Sigmoid colon (tissue), 6 donors: ENCODE measurements at regions not wholly inside any gene's neighbourhood (a gene's known extent, or its start where the extent isn't known, plus 50 kb on each side); places are given as distances from the start of the nearest gene placed in this dataset.

ENCODE experiments used
- DNase-seq: peaks from one replicate; pipeline ENCODE4 v3.0.0-alpha.2; 2019
- H3K27ac ChIP-seq, 4 donors: fragments of 200-600 bp; sonication (generic); one replicate each; pipeline ENCODE4 v1.5.1; 2016 to 2019; ENCODE audit warnings: mild to moderate bottlenecking in 1 of 4
- H3K27me3 ChIP-seq, 3 donors: fragments of 200-600 bp; sonication (generic); one replicate each; pipeline ENCODE4 v1.5.1; 2019; ENCODE audit warnings: mild to moderate bottlenecking in 1 of 3
- H3K36me3 ChIP-seq, 4 donors: fragments of 200-600 bp; sonication (generic); one replicate each; pipeline ENCODE4 v1.5.1; 2016 to 2019
- H3K4me1 ChIP-seq, 4 donors: fragments of 200-600 bp; sonication (generic); one replicate each; pipeline ENCODE4 v1.5.1; 2017 to 2019
- H3K4me3 ChIP-seq, 4 donors: fragments of 200-600 bp; sonication (generic); one replicate each; pipeline ENCODE4 v1.5.1; 2017 to 2019; ENCODE audit warnings: mild to moderate bottlenecking in 2 of 4, moderate library complexity in 1 of 4
- H3K9me3 ChIP-seq, 4 donors: fragments of 200-600 bp in 3 of 4; sonication (generic) in 3 of 4; one replicate each; pipeline versions ENCODE4 v1.5.1 to v1.6.1; 2013 to 2019
- EP300 ChIP-seq, 4 donors: sonication (generic); formaldehyde crosslinking; IDR thresholded peaks; one replicate each; pipeline ENCODE4 v1.6.1; 2017; ENCODE audit warnings: antibody characterized with exemption in 4 of 4
- POLR2A ChIP-seq, 2 donors: fragments of 450-650 bp; IDR thresholded peaks; one replicate each; pipeline ENCODE4 v1.6.1; 2016; ENCODE audit warnings: antibody characterized with exemption in 2 of 2, mild to moderate bottlenecking in 2 of 2, moderate library complexity in 2 of 2
- POLR2AphosphoS5 ChIP-seq, 4 donors: sonication (generic); formaldehyde crosslinking; IDR thresholded peaks; one replicate each; pipeline ENCODE4 v1.6.1; 2017; ENCODE audit warnings: antibody characterized with exemption in 4 of 4
- WGBS, 2 donors: extraction: QIAGEN DNeasy Blood & Tissue Kit; methylation state at CpG; one replicate each; pipeline ENCODE4 v1.1.7; 2013; 5-methylcytosine and 5-hydroxymethylcytosine counted together
- intact Hi-C: fragments of 100-400 bp; cut with DNase I; formaldehyde crosslinking; loops from one replicate; pipeline ENCODE4 v1.15.1; 2023
- TF ChIP-seq, protein P1 (sequence below), 4 experiments: fragments of 450-650 bp in 3 of 4; fragments of 200-600 bp in 1 of 4; IDR thresholded peaks; one replicate each; pipeline ENCODE4 v1.5.1; 2016 to 2019; ENCODE audit warnings: antibody characterized with exemption in 4 of 4, mild to moderate bottlenecking in 3 of 4, moderate library complexity in 2 of 4
- donor health status: healthy with polysubstance abuse.
- donor health status: healthy.

- no peaks in the 10 kb centered on the region for H3K27me3 ChIP-seq
- intact Hi-C loops: no loop called here
- 93 to 94% methylated on average over 3 of the region's 3 CpGs for WGBS, 2 donors
- no peaks in the 10 kb centered on the region for H3K9me3 ChIP-seq
- TF ChIP-seq, protein P1, sequence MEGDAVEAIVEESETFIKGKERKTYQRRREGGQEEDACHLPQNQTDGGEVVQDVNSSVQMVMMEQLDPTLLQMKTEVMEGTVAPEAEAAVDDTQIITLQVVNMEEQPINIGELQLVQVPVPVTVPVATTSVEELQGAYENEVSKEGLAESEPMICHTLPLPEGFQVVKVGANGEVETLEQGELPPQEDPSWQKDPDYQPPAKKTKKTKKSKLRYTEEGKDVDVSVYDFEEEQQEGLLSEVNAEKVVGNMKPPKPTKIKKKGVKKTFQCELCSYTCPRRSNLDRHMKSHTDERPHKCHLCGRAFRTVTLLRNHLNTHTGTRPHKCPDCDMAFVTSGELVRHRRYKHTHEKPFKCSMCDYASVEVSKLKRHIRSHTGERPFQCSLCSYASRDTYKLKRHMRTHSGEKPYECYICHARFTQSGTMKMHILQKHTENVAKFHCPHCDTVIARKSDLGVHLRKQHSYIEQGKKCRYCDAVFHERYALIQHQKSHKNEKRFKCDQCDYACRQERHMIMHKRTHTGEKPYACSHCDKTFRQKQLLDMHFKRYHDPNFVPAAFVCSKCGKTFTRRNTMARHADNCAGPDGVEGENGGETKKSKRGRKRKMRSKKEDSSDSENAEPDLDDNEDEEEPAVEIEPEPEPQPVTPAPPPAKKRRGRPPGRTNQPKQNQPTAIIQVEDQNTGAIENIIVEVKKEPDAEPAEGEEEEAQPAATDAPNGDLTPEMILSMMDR (IDR thresholded peaks at IDR 0.05): no peak
- TF ChIP-seq POLR2A (IDR thresholded peaks at IDR 0.05) (no peak), POLR2AphosphoS5 (IDR thresholded peaks at IDR 0.05) (no peak), EP300 (IDR thresholded peaks at IDR 0.05) (no peak)
- no peak overlapping the region for H3K4me3 ChIP-seq
- DNase-seq: no peak
- H3K36me3 ChIP-seq: no peaks in the 10 kb centered on the region
- peaks cover 0 to 34% (median 22%) of the 10 kb centered on the region in 4 donors for H3K4me1 ChIP-seq
- no peak overlapping the region for H3K27ac ChIP-seq
These were observed 154.4 kb upstream of the EPB41L4A start for GRCh38 chr5:112573441-112573840.

DNA sequence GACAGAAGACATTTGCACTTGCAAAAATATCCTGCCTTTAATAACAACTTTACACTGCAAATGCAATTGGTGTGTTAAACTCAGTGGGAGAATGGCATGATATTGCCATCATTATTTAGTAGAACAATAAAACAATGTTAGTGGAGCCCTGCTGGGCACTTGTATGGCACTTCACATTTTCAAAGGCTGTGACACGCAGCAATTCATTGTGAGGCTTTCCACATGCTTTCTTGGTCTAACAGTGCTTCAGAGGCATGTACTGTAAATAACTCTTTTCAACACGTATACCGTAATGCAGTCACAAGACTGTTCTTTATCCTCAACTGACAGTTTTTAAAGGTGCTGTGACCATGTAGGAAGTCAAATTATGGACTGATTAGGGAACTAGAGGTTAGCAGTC lies 155.5 kb upstream of the EPB41L4A start:
- TF ChIP-seq POLR2A (IDR thresholded peaks at IDR 0.05): no peak
- TF ChIP-seq EP300 (IDR thresholded peaks at IDR 0.05): peak in 1 of 4 donors; percentile 53
- TF ChIP-seq, protein P1 (IDR thresholded peaks at IDR 0.05): no peak
- peak; percentile 32 to 81 (median 73) for TF ChIP-seq POLR2AphosphoS5 (IDR thresholded peaks at IDR 0.05)
- H3K9me3 ChIP-seq: no peaks in the 10 kb centered on the region
- DNase-seq: no peak
- no peaks in the 10 kb centered on the region for H3K36me3 ChIP-seq
- intact Hi-C loops: no loop called here
- peak overlapping the region in 2 of 4 donors; percentile 69 to 70 for H3K27ac ChIP-seq
- no peak overlapping the region for H3K4me3 ChIP-seq
- no peaks in the 10 kb centered on the region for H3K27me3 ChIP-seq
- 46 to 77% methylated on average over 3 of the region's 3 CpGs for WGBS, 2 donors
- H3K4me1 ChIP-seq: peaks cover 0 to 34% (median 22%) of the 10 kb centered on the region in 4 donors

DNA sequence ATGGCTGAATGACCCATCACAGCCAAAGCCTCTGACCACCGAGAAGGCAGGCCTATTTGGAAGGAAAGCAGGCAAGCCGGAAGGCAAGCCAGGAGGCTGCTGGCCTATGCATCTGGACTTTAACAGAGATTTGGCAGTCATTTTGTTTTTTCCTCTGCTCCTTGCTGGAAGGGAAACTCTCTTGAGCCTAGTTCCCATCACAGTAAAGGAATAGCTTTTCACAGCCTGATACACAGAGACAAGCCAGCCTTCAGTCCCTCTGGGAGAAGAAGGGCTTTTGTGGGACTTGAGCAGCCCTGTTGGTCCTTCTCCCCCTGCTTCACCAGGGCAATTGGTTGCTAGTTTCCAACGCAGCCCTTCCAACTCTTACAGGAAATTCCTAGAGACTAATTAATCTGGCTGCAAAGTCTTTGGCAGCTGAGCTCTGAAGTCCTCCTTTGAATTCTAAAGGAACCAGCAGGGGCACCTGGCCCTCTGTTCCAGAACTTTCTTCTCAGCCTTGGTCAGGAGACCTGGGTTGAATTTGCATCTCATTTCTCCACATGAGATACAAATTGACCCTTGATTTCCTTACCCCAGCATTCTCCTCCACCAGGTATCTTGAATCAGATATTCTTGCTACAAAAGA lies 157.3 kb upstream of the EPB41L4A start:
- Histone ChIP-seq H3K4me3 (no peak overlapping the region), H3K4me1 (peaks cover 0 to 34% (median 22%) of the 10 kb centered on the region in 4 donors), H3K36me3 (no peaks in the 10 kb centered on the region), H3K9me3 (no peaks in the 10 kb centered on the region), H3K27me3 (no peaks in the 10 kb centered on the region), H3K27ac (peak overlapping the region in 3 of 4 donors; percentile 60 to 70 (median 69))
- DNase-seq: no peak
- intact Hi-C loops: no loop called here
- TF ChIP-seq POLR2A (IDR thresholded peaks at IDR 0.05) (no peak), EP300 (IDR thresholded peaks at IDR 0.05) (peak in 2 of 4 donors; percentile 16 to 31), POLR2AphosphoS5 (IDR thresholded peaks at IDR 0.05) (peak; percentile 43 to 83 (median 78))
- TF ChIP-seq, protein P1 (IDR thresholded peaks at IDR 0.05): no peak
- 65 to 74% methylated on average over 3 of the region's 3 CpGs for WGBS, 2 donors

DNA sequence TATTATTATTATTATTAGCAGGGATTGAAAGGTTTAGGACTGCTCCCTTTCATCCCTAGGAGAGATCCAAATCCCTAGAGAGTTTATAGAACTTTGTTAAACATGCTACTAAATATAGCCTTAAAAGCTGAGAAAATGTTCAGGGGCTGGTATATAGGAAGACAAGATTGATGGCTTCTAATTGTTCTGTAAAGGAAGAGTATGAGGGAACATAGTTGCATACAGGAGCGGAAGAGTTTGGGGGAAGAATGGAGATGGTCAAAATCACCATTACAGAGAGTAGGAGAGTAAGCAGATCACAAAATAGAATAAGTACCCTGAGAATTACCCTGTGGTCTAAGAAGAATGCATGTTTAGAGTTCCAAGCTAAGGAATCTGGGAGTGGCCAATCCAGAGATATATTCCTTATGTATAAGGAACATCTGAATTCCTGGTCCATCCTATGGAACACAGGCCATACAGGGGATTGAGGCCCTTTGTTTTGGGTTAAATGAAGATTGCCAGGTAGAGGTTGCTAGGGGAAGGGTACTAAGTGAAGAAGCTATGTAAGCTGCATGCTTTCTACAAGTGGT lies 158.0 kb upstream of the APC start:
- Histone ChIP-seq H3K9me3 (no peaks in the 10 kb centered on the region), H3K4me3 (no peak overlapping the region), H3K27ac (no peak overlapping the region), H3K36me3 (no peaks in the 10 kb centered on the region), H3K27me3 (no peaks in the 10 kb centered on the region), H3K4me1 (peaks cover 0 to 28% (median 19%) of the 10 kb centered on the region in 4 donors)
- intact Hi-C loops: no loop called here
- TF ChIP-seq EP300 (IDR thresholded peaks at IDR 0.05): no peak
- 94 to 99% methylated on average over 1 of the region's 1 CpG for WGBS, 2 donors
- DNase-seq: no peak

- Histone ChIP-seq H3K27ac (no peak overlapping the region), H3K4me1 (peaks cover 0 to 6% (median 1%) of the 10 kb centered on the region in 4 donors), H3K27me3 (no peaks in the 10 kb centered on the region), H3K9me3 (no peaks in the 10 kb centered on the region), H3K36me3 (no peaks in the 10 kb centered on the region), H3K4me3 (no peak overlapping the region)
- TF ChIP-seq, protein P1 (IDR thresholded peaks at IDR 0.05): no peak
- no peak for TF ChIP-seq POLR2A (IDR thresholded peaks at IDR 0.05)
- TF ChIP-seq POLR2AphosphoS5 (IDR thresholded peaks at IDR 0.05): no peak
- TF ChIP-seq EP300 (IDR thresholded peaks at IDR 0.05): no peak
- intact Hi-C loops: no loop called here
- no peak for DNase-seq
- WGBS, 2 donors: 68 to 81% methylated on average over 9 of the region's 9 CpGs
These were observed 155.8 kb upstream of the APC start for GRCh38 chr5:112581811-112582320.
